ENCODE measurements at regions not wholly inside any gene's neighbourhood (a gene's known extent, or its start where the extent isn't known, plus 50 kb on each side); places are given as distances from the start of the nearest gene placed in this dataset.

- H3K9me3 Mint-ChIP-seq = peaks cover 0 to 4% of the 10 kb centered on the region in 2 donors
- no peaks in the 10 kb centered on the region for H3K27me3 Mint-ChIP-seq
- no peak overlapping the region for H3K27ac Mint-ChIP-seq
- no peaks in the 10 kb centered on the region for H3K4me1 Mint-ChIP-seq (ENCODE audit: low read depth in 2 of 2)
- no peaks in the 10 kb centered on the region for H3K36me3 Mint-ChIP-seq (ENCODE audit: insufficient read depth)
- no peak overlapping the region for H3K4me3 Mint-ChIP-seq
- ATAC-seq (replicated peaks) (no peak), DNase-seq (no peak)
Observed at GRCh38 chr9:118128313-118128712, 424.1 kb downstream of the TLR4 start.

GRCh38 chr9:118129541-118129940, 425.3 kb downstream of the TLR4 start:
- peaks cover 0 to 4% of the 10 kb centered on the region in 2 donors for H3K9me3 Mint-ChIP-seq
- no peaks in the 10 kb centered on the region for H3K27me3 Mint-ChIP-seq
- H3K4me1 Mint-ChIP-seq (ENCODE audit: low read depth in 2 of 2) = no peaks in the 10 kb centered on the region
- no peak overlapping the region for H3K4me3 Mint-ChIP-seq
- no peaks in the 10 kb centered on the region for H3K36me3 Mint-ChIP-seq (ENCODE audit: insufficient read depth)
- DNase-seq (no peak), ATAC-seq (replicated peaks) (no peak)
- H3K27ac Mint-ChIP-seq = no peak overlapping the region

- no peak overlapping the region for H3K4me3 Mint-ChIP-seq
- peaks cover 2% of the 10 kb centered on the region for H3K36me3 Mint-ChIP-seq (ENCODE audit: insufficient read depth)
- H3K27me3 Mint-ChIP-seq = no peaks in the 10 kb centered on the region
- no peak overlapping the region for H3K27ac Mint-ChIP-seq
- peaks cover 0 to 5% of the 10 kb centered on the region in 2 donors for H3K9me3 Mint-ChIP-seq
- DNase-seq (no peak), ATAC-seq (replicated peaks) (no peak)
- H3K4me1 Mint-ChIP-seq (ENCODE audit: low read depth in 2 of 2) = no peaks in the 10 kb centered on the region
Observed at GRCh38 chr9:118148990-118149389, 444.8 kb downstream of the TLR4 start.

DNA sequence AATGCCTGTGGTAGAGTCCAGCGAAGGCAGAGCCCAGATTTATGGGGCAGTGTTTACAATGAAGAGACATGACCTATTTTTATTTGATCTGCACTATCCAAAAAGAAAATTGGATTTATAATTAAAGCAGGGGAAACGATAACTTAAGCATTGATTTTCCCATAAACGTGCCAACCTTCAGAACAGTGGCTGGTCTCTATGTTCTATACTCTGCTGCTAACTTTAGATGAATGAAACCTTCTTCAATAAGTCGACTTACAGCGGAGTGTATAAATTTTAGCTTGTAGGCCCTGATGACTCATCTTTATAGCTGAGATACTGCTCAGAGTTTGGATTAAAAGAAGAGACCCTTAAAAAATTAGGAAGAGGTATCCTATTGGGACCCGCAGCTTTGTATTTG, 452.6 kb downstream of the TLR4 start:
- no peaks in the 10 kb centered on the region for H3K4me1 Mint-ChIP-seq (ENCODE audit: low read depth in 2 of 2)

GRCh38 chr9:118162716-118163115, 458.5 kb downstream of the TLR4 start:
- Mint-ChIP-seq H3K36me3 (ENCODE audit: insufficient read depth) (no peaks in the 10 kb centered on the region), H3K9me3 (peaks cover 4 to 11% of the 10 kb centered on the region in 2 donors), H3K27me3 (peaks cover 0 to 15% of the 10 kb centered on the region in 2 donors), H3K4me3 (no peak overlapping the region), H3K27ac (no peak overlapping the region), H3K4me1 (ENCODE audit: low read depth in 2 of 2) (no peaks in the 10 kb centered on the region)
- DNase-seq (no peak), ATAC-seq (replicated peaks) (no peak)

More for the DNA sequence above, 452.6 kb downstream of the TLR4 start:
- peaks cover 0 to 6% of the 10 kb centered on the region in 2 donors for H3K27me3 Mint-ChIP-seq
- H3K27ac Mint-ChIP-seq = no peak overlapping the region
- H3K4me3 Mint-ChIP-seq = no peak overlapping the region
- no peak for ATAC-seq (replicated peaks)
- no peaks in the 10 kb centered on the region for H3K36me3 Mint-ChIP-seq (ENCODE audit: insufficient read depth)
- no peak for DNase-seq
- peaks cover 4 to 11% of the 10 kb centered on the region in 2 donors for H3K9me3 Mint-ChIP-seq

- H3K27me3 Mint-ChIP-seq = peaks cover 0 to 15% of the 10 kb centered on the region in 2 donors
- DNase-seq (no peak), ATAC-seq (replicated peaks) (no peak)
- H3K27ac Mint-ChIP-seq = no peak overlapping the region
- no peaks in the 10 kb centered on the region for H3K36me3 Mint-ChIP-seq (ENCODE audit: insufficient read depth)
- H3K4me1 Mint-ChIP-seq (ENCODE audit: low read depth in 2 of 2) = no peaks in the 10 kb centered on the region
- no peak overlapping the region for H3K4me3 Mint-ChIP-seq
- H3K9me3 Mint-ChIP-seq = peaks cover 4 to 11% of the 10 kb centered on the region in 2 donors
Observed at GRCh38 chr9:118163751-118164150, 459.5 kb downstream of the TLR4 start.

DNA sequence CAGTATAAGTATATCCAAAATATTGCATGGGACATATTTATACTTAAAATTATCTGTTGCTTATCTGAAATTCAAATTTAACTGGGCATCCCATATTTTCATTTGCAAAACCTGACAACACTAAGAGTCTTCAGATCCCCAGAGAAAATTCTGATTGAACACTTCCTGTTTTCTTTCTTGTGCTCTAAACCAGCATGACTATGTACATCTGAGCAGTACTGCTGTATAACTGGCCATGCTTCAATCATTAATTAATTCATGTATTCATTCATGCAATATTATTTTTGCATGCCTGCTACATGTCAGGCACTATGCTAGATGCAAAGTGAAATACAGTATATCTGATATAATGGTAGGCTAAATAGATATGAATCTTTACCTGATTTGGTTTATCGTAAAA, 461.2 kb downstream of the TLR4 start:
- H3K4me1 Mint-ChIP-seq (ENCODE audit: low read depth in 2 of 2) = no peaks in the 10 kb centered on the region
- H3K27me3 Mint-ChIP-seq = peaks cover under 1 to 17% of the 10 kb centered on the region in 2 donors
- no peak overlapping the region for H3K27ac Mint-ChIP-seq
- H3K4me3 Mint-ChIP-seq = no peak overlapping the region
- ATAC-seq (replicated peaks) = no peak
- no peak for DNase-seq
- no peaks in the 10 kb centered on the region for H3K36me3 Mint-ChIP-seq (ENCODE audit: insufficient read depth)
- peaks cover 4 to 11% of the 10 kb centered on the region in 2 donors for H3K9me3 Mint-ChIP-seq

- no peaks in the 10 kb centered on the region for H3K36me3 Mint-ChIP-seq (ENCODE audit: insufficient read depth)
- peaks cover 0 to 3% of the 10 kb centered on the region in 2 donors for H3K9me3 Mint-ChIP-seq
- H3K4me3 Mint-ChIP-seq = no peak overlapping the region
- H3K27ac Mint-ChIP-seq = no peak overlapping the region
- ATAC-seq (replicated peaks) (no peak), DNase-seq (no peak)
- peaks cover 4 to 8% of the 10 kb centered on the region in 2 donors for H3K27me3 Mint-ChIP-seq
- H3K4me1 Mint-ChIP-seq (ENCODE audit: low read depth in 2 of 2) = no peaks in the 10 kb centered on the region
Observed at GRCh38 chr9:118170032-118170955, 466.1 kb downstream of the TLR4 start.

- Mint-ChIP-seq H3K4me3 (no peak overlapping the region), H3K36me3 (ENCODE audit: insufficient read depth) (no peaks in the 10 kb centered on the region), H3K4me1 (ENCODE audit: low read depth in 2 of 2) (no peaks in the 10 kb centered on the region), H3K27me3 (no peaks in the 10 kb centered on the region), H3K27ac (no peak overlapping the region), H3K9me3 (peaks cover 0 to 4% of the 10 kb centered on the region in 2 donors)
- no peak for DNase-seq
- no peak for ATAC-seq (replicated peaks)
Observed at GRCh38 chr9:118177241-118177640, 473.0 kb downstream of the TLR4 start.

GRCh38 chr9:118183576-118183975, 479.4 kb downstream of the TLR4 start:
- Mint-ChIP-seq H3K27ac (no peak overlapping the region), H3K27me3 (no peaks in the 10 kb centered on the region), H3K4me3 (no peak overlapping the region), H3K9me3 (peaks cover 0 to 4% of the 10 kb centered on the region in 2 donors), H3K4me1 (ENCODE audit: low read depth in 2 of 2) (no peaks in the 10 kb centered on the region), H3K36me3 (ENCODE audit: insufficient read depth) (no peaks in the 10 kb centered on the region)
- no peak for ATAC-seq (replicated peaks)
- no peak for DNase-seq

GRCh38 chr9:118187408-118187807, 483.2 kb downstream of the TLR4 start:
- ATAC-seq (replicated peaks) (no peak), DNase-seq (no peak)
- H3K9me3 Mint-ChIP-seq = peaks cover 2 to 14% of the 10 kb centered on the region in 2 donors
- H3K36me3 Mint-ChIP-seq (ENCODE audit: insufficient read depth) = peaks cover under 1% of the 10 kb centered on the region
- no peak overlapping the region for H3K27ac Mint-ChIP-seq
- peaks cover 0 to 9% of the 10 kb centered on the region in 2 donors for H3K27me3 Mint-ChIP-seq
- no peak overlapping the region for H3K4me3 Mint-ChIP-seq
- H3K4me1 Mint-ChIP-seq (ENCODE audit: low read depth in 2 of 2) = no peaks in the 10 kb centered on the region

DNA sequence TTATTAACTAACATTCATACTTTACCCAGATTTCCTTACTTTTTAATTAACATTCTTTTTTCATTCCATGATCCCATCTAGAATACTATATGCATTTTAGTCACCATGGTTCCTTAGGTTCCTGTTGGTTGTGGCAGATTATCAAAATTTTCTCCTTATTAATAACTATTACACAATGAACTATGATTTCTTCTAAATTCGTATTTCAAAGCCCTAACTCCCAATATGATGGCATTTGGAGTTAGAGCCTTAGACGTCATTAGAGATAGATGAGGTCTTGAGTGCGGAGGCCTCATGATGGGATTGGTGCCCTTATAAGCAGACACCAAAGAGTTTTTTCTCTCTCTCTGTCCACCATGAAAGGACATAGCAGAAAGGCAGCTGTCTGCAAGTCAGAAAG, 485.4 kb downstream of the TLR4 start:
- no peak for DNase-seq
- no peak overlapping the region for H3K4me3 Mint-ChIP-seq
- peaks cover 0 to 9% of the 10 kb centered on the region in 2 donors for H3K27me3 Mint-ChIP-seq

DNA sequence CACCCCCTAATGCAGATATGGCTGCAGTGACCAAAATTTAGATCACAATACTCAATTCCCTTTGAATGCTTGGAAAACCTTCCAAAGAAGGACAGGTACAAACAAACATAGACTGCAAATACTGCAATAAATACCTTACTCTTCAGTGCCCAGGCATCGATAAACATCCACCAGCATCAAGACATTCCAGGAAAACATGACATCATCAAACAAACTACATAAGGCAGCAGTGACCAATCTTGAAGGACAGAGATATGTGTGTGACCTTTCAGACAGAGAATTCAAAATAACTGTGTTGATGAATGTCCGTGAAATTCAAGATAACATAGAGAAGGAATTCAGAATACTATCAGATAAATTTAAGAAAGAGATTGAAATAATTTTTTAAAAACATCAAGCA, 488.6 kb downstream of the TLR4 start:
- no peaks in the 10 kb centered on the region for H3K4me1 Mint-ChIP-seq (ENCODE audit: low read depth in 2 of 2)
- H3K9me3 Mint-ChIP-seq = peaks cover 2 to 14% of the 10 kb centered on the region in 2 donors
- no peak for DNase-seq
- no peak overlapping the region for H3K27ac Mint-ChIP-seq
- peaks cover 0 to 9% of the 10 kb centered on the region in 2 donors for H3K27me3 Mint-ChIP-seq
- H3K36me3 Mint-ChIP-seq (ENCODE audit: insufficient read depth) = peaks cover 2% of the 10 kb centered on the region
- ATAC-seq (replicated peaks) = no peak
- no peak overlapping the region for H3K4me3 Mint-ChIP-seq

More for the DNA sequence above, 485.4 kb downstream of the TLR4 start:
- H3K4me1 Mint-ChIP-seq (ENCODE audit: low read depth in 2 of 2) = no peaks in the 10 kb centered on the region
- no peak for ATAC-seq (replicated peaks)
- H3K36me3 Mint-ChIP-seq (ENCODE audit: insufficient read depth) = peaks cover 2% of the 10 kb centered on the region
- H3K27ac Mint-ChIP-seq = no peak overlapping the region
- peaks cover 2 to 14% of the 10 kb centered on the region in 2 donors for H3K9me3 Mint-ChIP-seq

DNA sequence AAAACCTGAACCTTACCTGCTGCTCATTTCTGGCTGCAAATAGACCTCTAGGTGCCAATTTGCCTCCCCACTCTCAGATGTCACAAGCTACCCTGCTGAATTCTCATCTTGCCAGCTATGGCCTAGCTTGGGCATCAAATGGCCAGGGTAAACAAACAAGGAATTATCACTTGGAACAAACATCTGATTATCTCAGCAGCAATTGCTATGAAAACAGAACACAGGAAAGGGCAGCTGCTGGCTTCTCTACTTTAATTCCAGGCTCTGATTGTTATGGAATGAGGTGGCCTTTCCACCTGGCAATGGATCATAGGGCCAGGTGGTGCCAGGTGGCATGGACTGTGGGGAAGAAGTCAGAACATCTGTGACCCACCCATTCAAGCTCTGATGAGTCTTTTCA, 505.1 kb downstream of the TLR4 start:
- no peaks in the 10 kb centered on the region for H3K36me3 Mint-ChIP-seq (ENCODE audit: insufficient read depth)
- H3K4me1 Mint-ChIP-seq (ENCODE audit: low read depth in 2 of 2) = no peaks in the 10 kb centered on the region
- DNase-seq = no peak

More for the DNA sequence above, 505.1 kb downstream of the TLR4 start:
- H3K27me3 Mint-ChIP-seq = no peaks in the 10 kb centered on the region
- peaks cover 4 to 7% of the 10 kb centered on the region in 2 donors for H3K9me3 Mint-ChIP-seq
- no peak overlapping the region for H3K4me3 Mint-ChIP-seq
- no peak for ATAC-seq (replicated peaks)
- no peak overlapping the region for H3K27ac Mint-ChIP-seq

Measured in effector memory CD8-positive, alpha-beta T cell (primary cell).